Inflammatory macrophage (primary cell): ENCODE measurements at regions not wholly inside any gene's neighbourhood (a gene's known extent, or its start where the extent isn't known, plus 50 kb on each side); places are given as distances from the start of the nearest gene placed in this dataset.

Source experiments
- DNase-seq, 2 donors: peaks; one replicate each; pipeline ENCODE4 v3.0.0-alpha.2; 2020 to 2022

- no peak for DNase-seq
These were observed 732.3 kb downstream of the NCAM2 start for GRCh38 chr21:21730512-21730911.

- DNase-seq = no peak
These were observed 733.4 kb downstream of the NCAM2 start for GRCh38 chr21:21731626-21732025.

- no peak for DNase-seq
These were observed 735.9 kb downstream of the NCAM2 start for GRCh38 chr21:21734088-21734487.

GRCh38 chr21:21737186-21737585 lies 739.0 kb downstream of the NCAM2 start:
- DNase-seq = no peak

GRCh38 chr21:21740207-21740606 lies 742.0 kb downstream of the NCAM2 start:
- no peak for DNase-seq

GRCh38 chr21:21750124-21750825 lies 752.1 kb downstream of the NCAM2 start:
- DNase-seq = no peak

GRCh38 chr21:21751286-21751685 lies 753.1 kb downstream of the NCAM2 start:
- no peak for DNase-seq

GRCh38 chr21:21762855-21763254 lies 764.6 kb downstream of the NCAM2 start:
- DNase-seq = no peak

- no peak for DNase-seq
These were observed 766.1 kb downstream of the NCAM2 start for GRCh38 chr21:21764281-21764680.

GRCh38 chr21:21767276-21767675 lies 769.1 kb downstream of the NCAM2 start:
- no peak for DNase-seq

GRCh38 chr21:21788591-21788990 lies 790.4 kb downstream of the NCAM2 start:
- DNase-seq = no peak

- DNase-seq = no peak
These were observed 803.7 kb downstream of the NCAM2 start for GRCh38 chr21:21801921-21802320.

GRCh38 chr21:21806711-21807597 lies 808.7 kb downstream of the NCAM2 start:
- no peak for DNase-seq

GRCh38 chr21:21807598-21807903 lies 809.3 kb downstream of the NCAM2 start:
- DNase-seq = no peak

- DNase-seq = no peak
These were observed 815.1 kb downstream of the NCAM2 start for GRCh38 chr21:21813289-21813688.

- DNase-seq = no peak
These were observed 815.7 kb downstream of the NCAM2 start for GRCh38 chr21:21813934-21814333.

GRCh38 chr21:21816778-21817177 lies 818.6 kb downstream of the NCAM2 start:
- no peak for DNase-seq

GRCh38 chr21:21818898-21819297 lies 820.7 kb downstream of the NCAM2 start:
- no peak for DNase-seq

- DNase-seq = no peak
These were observed 829.9 kb downstream of the NCAM2 start for GRCh38 chr21:21828130-21828529.

GRCh38 chr21:21831036-21831435 lies 832.8 kb downstream of the NCAM2 start:
- no peak for DNase-seq

- DNase-seq = no peak
These were observed 847.7 kb downstream of the NCAM2 start for GRCh38 chr21:21845901-21846300.

- DNase-seq = no peak
These were observed 853.0 kb downstream of the NCAM2 start for GRCh38 chr21:21851205-21851604.

GRCh38 chr21:21851657-21852056 lies 853.4 kb downstream of the NCAM2 start:
- DNase-seq = no peak
